ENCODE measurements at regions not wholly inside any gene's neighbourhood (a gene's known extent, or its start where the extent isn't known, plus 50 kb on each side); places are given as distances from the start of the nearest gene placed in this dataset.

DNA sequence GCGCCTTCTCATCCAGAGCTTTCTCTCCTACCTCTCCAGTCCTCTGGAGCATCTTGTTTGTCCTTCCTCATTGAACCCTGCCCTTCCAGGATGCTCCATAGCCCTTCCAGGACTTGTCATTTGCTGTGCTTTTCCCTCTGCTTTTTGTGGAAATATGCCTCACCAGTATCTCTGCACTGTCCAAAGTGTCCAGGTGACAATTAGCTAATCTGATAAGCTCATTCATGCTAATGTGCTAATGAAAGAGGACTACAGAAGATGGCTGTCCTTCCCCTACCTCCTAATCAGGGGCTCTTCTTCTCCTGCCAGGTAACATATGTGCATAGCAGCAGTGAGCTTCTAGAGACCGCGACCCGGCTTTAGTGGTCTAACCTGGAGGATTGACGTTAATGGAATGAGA, 58.4 kb upstream of the OTX2 start:
- TF ChIP-seq EZH2 (IDR thresholded peaks at IDR 0.05), result no peak
- TF ChIP-seq, protein P1, sequence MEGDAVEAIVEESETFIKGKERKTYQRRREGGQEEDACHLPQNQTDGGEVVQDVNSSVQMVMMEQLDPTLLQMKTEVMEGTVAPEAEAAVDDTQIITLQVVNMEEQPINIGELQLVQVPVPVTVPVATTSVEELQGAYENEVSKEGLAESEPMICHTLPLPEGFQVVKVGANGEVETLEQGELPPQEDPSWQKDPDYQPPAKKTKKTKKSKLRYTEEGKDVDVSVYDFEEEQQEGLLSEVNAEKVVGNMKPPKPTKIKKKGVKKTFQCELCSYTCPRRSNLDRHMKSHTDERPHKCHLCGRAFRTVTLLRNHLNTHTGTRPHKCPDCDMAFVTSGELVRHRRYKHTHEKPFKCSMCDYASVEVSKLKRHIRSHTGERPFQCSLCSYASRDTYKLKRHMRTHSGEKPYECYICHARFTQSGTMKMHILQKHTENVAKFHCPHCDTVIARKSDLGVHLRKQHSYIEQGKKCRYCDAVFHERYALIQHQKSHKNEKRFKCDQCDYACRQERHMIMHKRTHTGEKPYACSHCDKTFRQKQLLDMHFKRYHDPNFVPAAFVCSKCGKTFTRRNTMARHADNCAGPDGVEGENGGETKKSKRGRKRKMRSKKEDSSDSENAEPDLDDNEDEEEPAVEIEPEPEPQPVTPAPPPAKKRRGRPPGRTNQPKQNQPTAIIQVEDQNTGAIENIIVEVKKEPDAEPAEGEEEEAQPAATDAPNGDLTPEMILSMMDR (IDR thresholded peaks at IDR 0.05), result no peak
- no peak for TF ChIP-seq EZH2phosphoT487 (IDR thresholded peaks at IDR 0.05)
- Histone ChIP-seq H4K20me1 (ENCODE audit: low read depth) (no peaks in the 10 kb centered on the region), H3K36me3 (no peaks in the 10 kb centered on the region), H3K27me3 (no peaks in the 10 kb centered on the region), H3K27ac (no peak overlapping the region), H3F3A (ENCODE audit: low read depth) (no peaks in the 10 kb centered on the region), H3K4me3 (no peak overlapping the region), H3K79me2 (ENCODE audit: low read depth) (no peaks in the 10 kb centered on the region), H3K4me1 (peaks cover 4% of the 10 kb centered on the region), H3K9ac (no peak overlapping the region), H3K9me3 (ENCODE audit: low read depth) (no peaks in the 10 kb centered on the region), H3K4me2 (no peak overlapping the region), H2AFZ (replicated peaks) (no peak overlapping the region)
- peaks cover 8% of the 10 kb centered on the region for H3K27me3 Mint-ChIP-seq (ENCODE audit: insufficient read depth, low read depth)
- no peak overlapping the region for H3K27ac Mint-ChIP-seq
- no peak overlapping the region for H3K4me3 Mint-ChIP-seq
- peaks cover 8% of the 10 kb centered on the region for H3K36me3 Mint-ChIP-seq
- no peaks in the 10 kb centered on the region for H3K9me3 Mint-ChIP-seq
- H3K4me1 Mint-ChIP-seq, result no peaks in the 10 kb centered on the region
- DNase-seq (ENCODE audit: low spot score), result no peak

DNA sequence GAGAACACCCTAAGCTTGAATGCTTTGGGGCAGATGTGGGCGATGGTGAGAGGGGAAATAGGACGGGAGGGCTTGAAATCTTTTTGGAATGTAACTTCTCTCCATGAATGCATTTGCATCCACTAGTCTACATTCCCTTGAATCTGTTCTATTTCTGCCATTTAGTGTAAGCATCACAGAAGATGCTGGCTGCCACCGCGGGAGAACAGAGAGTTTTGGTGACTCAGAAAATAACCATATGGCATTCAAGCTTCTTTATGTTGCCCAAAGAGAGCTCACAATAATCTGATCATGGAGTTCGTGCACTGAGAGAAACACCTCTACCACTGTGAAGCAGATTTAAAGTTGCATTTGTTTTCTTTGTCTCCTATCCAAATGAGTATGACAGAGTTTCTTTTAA, 52.6 kb upstream of the OTX2 start:
- H3K9me3 ChIP-seq (ENCODE audit: low read depth), result no peaks in the 10 kb centered on the region
- no peaks in the 10 kb centered on the region for H3K9me3 Mint-ChIP-seq
- no peaks in the 10 kb centered on the region for H3K79me2 ChIP-seq (ENCODE audit: low read depth)
- no peak overlapping the region for H3K9ac ChIP-seq
- H3K36me3 Mint-ChIP-seq, result peaks cover 2% of the 10 kb centered on the region
- TF ChIP-seq EZH2phosphoT487 (IDR thresholded peaks at IDR 0.05) (no peak), EZH2 (IDR thresholded peaks at IDR 0.05) (no peak)
- TF ChIP-seq, protein P1 (IDR thresholded peaks at IDR 0.05), result no peak
- H3F3A ChIP-seq (ENCODE audit: low read depth), result peaks cover 19% of the 10 kb centered on the region
- peaks cover 33% of the 10 kb centered on the region for H3K4me1 ChIP-seq
- H2AFZ ChIP-seq (replicated peaks), result peak overlapping the region; percentile 81
- no peak for DNase-seq (ENCODE audit: low spot score)
- H3K4me2 ChIP-seq, result peak overlapping the region; percentile 24
- no peaks in the 10 kb centered on the region for H3K36me3 ChIP-seq
- no peak overlapping the region for H3K27ac ChIP-seq
- H3K4me3 Mint-ChIP-seq, result no peak overlapping the region
- no peaks in the 10 kb centered on the region for H3K27me3 ChIP-seq
- peaks cover 37% of the 10 kb centered on the region for H3K4me1 Mint-ChIP-seq
- H3K27ac Mint-ChIP-seq, result no peak overlapping the region
- peaks cover 5% of the 10 kb centered on the region for H3K27me3 Mint-ChIP-seq (ENCODE audit: insufficient read depth, low read depth)
- H3K4me3 ChIP-seq, result no peak overlapping the region
- no peaks in the 10 kb centered on the region for H4K20me1 ChIP-seq (ENCODE audit: low read depth)

DNA sequence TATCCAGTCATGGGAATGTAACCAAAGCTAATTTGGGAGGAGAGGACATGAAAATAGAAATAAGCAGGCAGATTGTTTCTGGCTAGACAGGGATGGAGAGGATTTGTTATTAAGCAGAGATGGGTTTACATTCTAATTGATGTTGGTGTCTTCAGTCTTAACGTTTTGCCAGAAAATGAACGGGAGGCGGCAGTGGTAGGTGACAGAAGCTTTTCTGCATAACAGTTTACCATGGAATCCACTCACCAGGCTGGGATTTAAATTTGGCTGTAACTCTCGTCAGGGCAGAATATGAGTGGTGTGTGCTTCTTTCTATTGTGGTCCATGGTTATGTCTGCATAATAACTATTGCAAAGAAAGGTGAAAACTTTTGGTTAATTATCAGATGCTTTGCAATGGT, 50.2 kb upstream of the OTX2 start:
- Histone ChIP-seq H3K36me3 (no peaks in the 10 kb centered on the region), H3K27me3 (no peaks in the 10 kb centered on the region), H4K20me1 (ENCODE audit: low read depth) (no peaks in the 10 kb centered on the region), H3K4me1 (peaks cover 54% of the 10 kb centered on the region), H3K4me3 (no peak overlapping the region), H3K9ac (no peak overlapping the region), H3K4me2 (no peak overlapping the region), H3F3A (ENCODE audit: low read depth) (peaks cover 38% of the 10 kb centered on the region), H3K79me2 (ENCODE audit: low read depth) (peaks cover 4% of the 10 kb centered on the region), H2AFZ (replicated peaks) (peak overlapping the region; percentile 35), H3K27ac (no peak overlapping the region), H3K9me3 (ENCODE audit: low read depth) (no peaks in the 10 kb centered on the region)
- no peaks in the 10 kb centered on the region for H3K9me3 Mint-ChIP-seq
- no peaks in the 10 kb centered on the region for H3K36me3 Mint-ChIP-seq
- H3K27ac Mint-ChIP-seq, result no peak overlapping the region
- TF ChIP-seq, protein P1 (IDR thresholded peaks at IDR 0.05), result no peak
- TF ChIP-seq EZH2 (IDR thresholded peaks at IDR 0.05) (no peak), EZH2phosphoT487 (IDR thresholded peaks at IDR 0.05) (no peak)
- no peak overlapping the region for H3K4me3 Mint-ChIP-seq
- peaks cover 7% of the 10 kb centered on the region for H3K27me3 Mint-ChIP-seq (ENCODE audit: insufficient read depth, low read depth)
- H3K4me1 Mint-ChIP-seq, result peaks cover 58% of the 10 kb centered on the region
- DNase-seq (ENCODE audit: low spot score), result no peak

Measured in neural progenitor cell (in vitro differentiated cells).